K562 (cell line): ENCODE measurements at regions not wholly inside any gene's neighbourhood (a gene's known extent, or its start where the extent isn't known, plus 50 kb on each side); places are given as distances from the start of the nearest gene placed in this dataset.

Source experiments
- ATAC-seq: fragments of 200-7000 bp; cut with Tn5 transposase; 3 replicates; pipeline ENCODE4 v1.9.1; 2020; ENCODE audit warnings: moderate library complexity
- BruUV-seq: library from RNA; stranded (reverse); fragments of 400-500 nt; replicated peaks from 2 replicates; lab custom pipeline; 2021; lab: Mats Ljungman, UMichigan
- CTCF ChIA-PET: fragments of 300-600 bp; formaldehyde crosslinking; extraction: SDS; loops from one replicate; lab custom pipeline; 2021; ENCODE audit warnings: low intra/inter-chr PET ratio; lab: Yijun Ruan, JAX
- POLR2A ChIA-PET: fragments of 300-600, 350-650 bp; sonication (Branson Sonifier 250); formaldehyde crosslinking; extraction: SDS; loops from one replicate; lab custom pipeline; 2021; ENCODE audit warnings: antibody characterized with exemption, inconsistent platforms; lab: Yijun Ruan, JAX
- DNase-seq, 4 experiments: peaks; one replicate each; pipeline versions ENCODE4 v3.0.0 to v3.0.0-alpha.2; 2011 to 2018; ENCODE audit warnings: low spot score in 3 of 4, mixed read lengths in 3 of 4; ENCODE audit errors: extremely low read depth in 1 of 4
- FAIRE-seq: peaks from 2 replicates; lab custom pipeline; 2011; peaks lifted over from hg19 to GRCh38; lab: Jason Lieb, UNC
- H2AFZ ChIP-seq: 2 replicates; pipeline ENCODE4 v1.6.0; 2011; ENCODE audit warnings: low read depth, low read length, control low read depth, inconsistent platforms
- H3K27ac ChIP-seq: fragments of 200-600 bp; 3 replicates; pipeline ENCODE4 v1.8.0; 2011; ENCODE audit warnings: low read depth, mild to moderate bottlenecking, control low read depth, inconsistent platforms, low read length, moderate library complexity, mixed read lengths; ENCODE audit errors: extremely low read depth
- H3K27me3 ChIP-seq, 2 experiments: fragments of 300-600 bp in 1 of 2; 2 replicates in 1 of 2; 3 replicates in 1 of 2; pipeline versions ENCODE4 v1.6.0 to v1.8.0; 2011; ENCODE audit warnings: inconsistent platforms in 2 of 2, low read length in 2 of 2, mild to moderate bottlenecking in 1 of 2, mixed read lengths in 1 of 2, moderate library complexity in 1 of 2; ENCODE audit not compliant: control insufficient read depth in 2 of 2, insufficient read depth in 2 of 2
- H3K36me3 ChIP-seq: fragments of 300-600 bp; 3 replicates; pipeline ENCODE4 v1.8.0; 2011; ENCODE audit warnings: mild to moderate bottlenecking, low read length, inconsistent platforms; ENCODE audit not compliant: control insufficient read depth, insufficient read depth
- H3K4me1 ChIP-seq, 2 experiments: fragments of 200-600 bp in 1 of 2; replicated peaks in 1 of 2; 2 replicates in 1 of 2; 3 replicates in 1 of 2; pipeline versions ENCODE4 v1.5.1 to v1.8.0; 2011; ENCODE audit warnings: inconsistent platforms in 2 of 2, low read length in 2 of 2, mild to moderate bottlenecking in 1 of 2, mixed read lengths in 1 of 2, moderate library complexity in 1 of 2; ENCODE audit not compliant: control insufficient read depth in 2 of 2, insufficient read depth in 2 of 2
- H3K4me2 ChIP-seq: 2 replicates; pipeline ENCODE4 v1.6.1; 2011; ENCODE audit warnings: low read length, control low read depth, inconsistent platforms, mixed read lengths; ENCODE audit not compliant: insufficient read depth
- H3K4me3 ChIP-seq: fragments of 200-600 bp; sonication (generic), shearing (Covaris generic); 2 replicates; pipeline ENCODE4 v1.5.1; 2016; ENCODE audit warnings: control low read depth, inconsistent platforms
- H3K79me2 ChIP-seq: fragments of 200-600 bp; 3 replicates; pipeline ENCODE4 v1.8.0; 2011; ENCODE audit warnings: low read length, inconsistent platforms; ENCODE audit not compliant: control insufficient read depth, insufficient read depth
- H3K9ac ChIP-seq, 2 experiments: 2 replicates each; pipeline versions ENCODE4 v1.6.0 to v1.6.1; 2011; ENCODE audit warnings: low read depth in 2 of 2, low read length in 2 of 2, control low read depth in 1 of 2, inconsistent platforms in 1 of 2, mild to moderate bottlenecking in 1 of 2, mixed read lengths in 1 of 2; ENCODE audit not compliant: insufficient read depth in 1 of 2
- H3K9me1 ChIP-seq: one replicate; pipeline ENCODE4 v1.6.0; 2011; ENCODE audit warnings: inconsistent platforms, mild to moderate bottlenecking, low read length, moderate library complexity; ENCODE audit not compliant: control insufficient read depth, insufficient read depth
- H3K9me3 ChIP-seq: replicated peaks from 2 replicates; pipeline ENCODE4 v1.5.1; 2011; ENCODE audit warnings: low read depth, low read length, inconsistent platforms; ENCODE audit not compliant: control insufficient read depth, insufficient read depth
- H4K20me1 ChIP-seq: replicated peaks from 2 replicates; pipeline ENCODE4 v1.6.1; 2011; ENCODE audit warnings: low read length, inconsistent platforms, mixed read lengths; ENCODE audit not compliant: control insufficient read depth, insufficient read depth
- ATF1 ChIP-seq, 2 experiments: fragments of 450-650 bp in 1 of 2; IDR thresholded peaks; 2 replicates each; pipeline ENCODE4 v1.6.1; 2016; ENCODE audit warnings: missing compliant biosample characterization in 1 of 2, missing genetic modification characterization in 1 of 2
- E2F6 ChIP-seq, 2 experiments: IDR thresholded peaks; 2 replicates each; pipeline ENCODE4 v1.6.1; 2011; ENCODE audit warnings: borderline replicate concordance in 1 of 2, control low read depth in 1 of 2, low read depth in 1 of 2, low read length in 1 of 2, mild to moderate bottlenecking in 1 of 2, mixed read lengths in 1 of 2, moderate library complexity in 1 of 2; ENCODE audit not compliant: insufficient read depth in 1 of 2, insufficient read length in 1 of 2, poor library complexity in 1 of 2, severe bottlenecking in 1 of 2; ENCODE audit errors: extremely low read depth in 1 of 2
- KDM4B ChIP-seq, 2 experiments: fragments of 450-650 bp in 1 of 2; sonication (generic) in 1 of 2; IDR thresholded peaks; 2 replicates each; pipeline ENCODE4 v1.6.1; 2016 to 2017; ENCODE audit warnings: borderline replicate concordance in 2 of 2, antibody characterized with exemption in 1 of 2, low read depth in 1 of 2, mild to moderate bottlenecking in 1 of 2
- SAFB2 ChIP-seq: fragments of 200-400 bp; formaldehyde crosslinking; IDR thresholded peaks from 2 replicates; pipeline ENCODE4 v1.6.1; 2018; ENCODE audit warnings: borderline replicate concordance, low read length, low read depth, moderate library complexity; ENCODE audit not compliant: severe bottlenecking
- ZNF609 ChIP-seq: sonication (generic); formaldehyde crosslinking; IDR thresholded peaks from 2 replicates; pipeline ENCODE4 v1.8.1; 2023; ENCODE audit warnings: missing genetic modification reagents, mild to moderate bottlenecking, borderline replicate concordance
- ZNF766 ChIP-seq: fragments of 200-800 bp; sonication (Bioruptor generic); conservative IDR thresholded peaks from 2 replicates; pipeline ENCODE4 v1.6.1; 2016; ENCODE audit warnings: missing genetic modification characterization, missing compliant biosample characterization
- WGBS: fragments of 100-300 bp; shearing (Covaris generic); methylation state at CpG from one replicate; pipeline ENCODE4 v1.1.6; 2016; ENCODE audit warnings: low coverage, mixed read lengths; ENCODE audit not compliant: insufficient coverage; ENCODE audit errors: missing lambda C conversion rate; 5-methylcytosine and 5-hydroxymethylcytosine counted together
- in situ Hi-C: fragments of 300-500 bp; cut with MboI; formaldehyde crosslinking; loops from 4 replicates; pipeline ENCODE4 v1.15.0; 2018; ENCODE audit warnings: inconsistent platforms, mixed read lengths
- intact Hi-C: fragments of 100-400 bp; cut with micrococcal nuclease; formaldehyde crosslinking; loops from 2 replicates; pipeline ENCODE4 v1.14.2; 2022

- TF ChIP-seq ZNF609 (CRISPR knock-in tag), result no peak
- no peak for TF ChIP-seq ZNF766 (CRISPR knock-in tag)
- no peak for TF ChIP-seq ATF1 (CRISPR knock-in tag; IDR thresholded peaks at IDR 0.05)
- no peak for TF ChIP-seq ATF1 (tag; IDR thresholded peaks at IDR 0.05)
- no peak for TF ChIP-seq KDM4B (IDR thresholded peaks at IDR 0.05; ENCODE audit: borderline replicate concordance in 2 of 2, low read depth in 1 of 2)
- TF ChIP-seq, all 486 proteins: peak for 0
Observed at GRCh38 chr4:27101126-27101525, 240.5 kb downstream of the STIM2 start (continued).

GRCh38 chr4:27101561-27101960 is 240.9 kb downstream of the STIM2 start:
- Histone ChIP-seq H3K4me2 (no peak overlapping the region), H4K20me1 (no peaks in the 10 kb centered on the region), H2AFZ (no peak overlapping the region), H3K27me3 (peaks cover 0 to 4% of the 10 kb centered on the region in 2 experiments; a peak in 2 of 5 replicates), H3K4me1 (no peaks in the 10 kb centered on the region; a peak in 1 of 5 replicates), H3K27ac (no peak overlapping the region), H3K4me3 (no peak overlapping the region), H3K9me3 (no peaks in the 10 kb centered on the region), H3K36me3 (no peaks in the 10 kb centered on the region), H3K9ac (no peak overlapping the region), H3K9me1 (no peaks in the 10 kb centered on the region), H3K79me2 (no peaks in the 10 kb centered on the region)
- no peak for ATAC-seq
- in situ Hi-C loops, result no loop called here
- WGBS, result 6% methylated on average over 7 of the region's 7 CpGs
- ChIA-PET POLR2A (no interaction called here), CTCF (no interaction called here)
- TF ChIP-seq SAFB2, result no peak
- TF ChIP-seq E2F6 (IDR thresholded peaks at IDR 0.05; ENCODE audit: borderline replicate concordance in 1 of 2, extremely low read depth in 1 of 2, insufficient read depth in 1 of 2, insufficient read length in 1 of 2, low read depth in 1 of 2, low read length in 1 of 2, poor library complexity in 1 of 2, severe bottlenecking in 1 of 2), result no peak
- intact Hi-C loops, result no loop called here
- no peak for FAIRE-seq
- BruUV-seq, result no TSS peak
- no peak for DNase-seq
